ENCODE measurements at regions not wholly inside any gene's neighbourhood (a gene's known extent, or its start where the extent isn't known, plus 50 kb on each side); places are given as distances from the start of the nearest gene placed in this dataset.

- H3K27me3 ChIP-seq (replicated peaks; ENCODE audit: control insufficient read depth, insufficient read depth, low read length): no peaks in the 10 kb centered on the region
- no peak for DNase-seq
- H3K4me3 ChIP-seq (ENCODE audit: low read depth, low read length): no peak overlapping the region
- no peaks in the 10 kb centered on the region for H3K36me3 ChIP-seq (ENCODE audit: control insufficient read depth, insufficient read depth, low read length)
- no peaks in the 10 kb centered on the region for H3K4me1 ChIP-seq
- ChIA-PET CTCF (no interaction called here), POLR2A (no interaction called here)
- no TSS peak for BruUV-seq (replicated peaks)
- H3K36me3 Mint-ChIP-seq (ENCODE audit: insufficient read depth, unreplicated experiment): no peaks in the 10 kb centered on the region
- H3K4me1 Mint-ChIP-seq (ENCODE audit: low read depth, unreplicated experiment): no peaks in the 10 kb centered on the region
- H3K27me3 Mint-ChIP-seq (ENCODE audit: insufficient read depth, unreplicated experiment): peaks cover 3% of the 10 kb centered on the region
- H3K27ac Mint-ChIP-seq (ENCODE audit: unreplicated experiment): no peak overlapping the region
- H3K9me3 Mint-ChIP-seq (ENCODE audit: unreplicated experiment): no peaks in the 10 kb centered on the region
- no peak for TF ChIP-seq CTCF (IDR thresholded peaks at IDR 0.05; ENCODE audit: insufficient read depth in 1 of 2, low read depth in 1 of 2, low read length in 1 of 2, severe bottlenecking in 1 of 2, unreplicated experiment in 1 of 2)
- intact Hi-C loops (cut with micrococcal nuclease; ENCODE audit: unreplicated experiment): no loop called here
- H3K9me3 ChIP-seq: no peaks in the 10 kb centered on the region
- no peak overlapping the region for H3K4me3 Mint-ChIP-seq (ENCODE audit: unreplicated experiment)
Measured at GRCh38 chrX:53817548-53817947, 131.0 kb upstream of the HUWE1 start.

DNA sequence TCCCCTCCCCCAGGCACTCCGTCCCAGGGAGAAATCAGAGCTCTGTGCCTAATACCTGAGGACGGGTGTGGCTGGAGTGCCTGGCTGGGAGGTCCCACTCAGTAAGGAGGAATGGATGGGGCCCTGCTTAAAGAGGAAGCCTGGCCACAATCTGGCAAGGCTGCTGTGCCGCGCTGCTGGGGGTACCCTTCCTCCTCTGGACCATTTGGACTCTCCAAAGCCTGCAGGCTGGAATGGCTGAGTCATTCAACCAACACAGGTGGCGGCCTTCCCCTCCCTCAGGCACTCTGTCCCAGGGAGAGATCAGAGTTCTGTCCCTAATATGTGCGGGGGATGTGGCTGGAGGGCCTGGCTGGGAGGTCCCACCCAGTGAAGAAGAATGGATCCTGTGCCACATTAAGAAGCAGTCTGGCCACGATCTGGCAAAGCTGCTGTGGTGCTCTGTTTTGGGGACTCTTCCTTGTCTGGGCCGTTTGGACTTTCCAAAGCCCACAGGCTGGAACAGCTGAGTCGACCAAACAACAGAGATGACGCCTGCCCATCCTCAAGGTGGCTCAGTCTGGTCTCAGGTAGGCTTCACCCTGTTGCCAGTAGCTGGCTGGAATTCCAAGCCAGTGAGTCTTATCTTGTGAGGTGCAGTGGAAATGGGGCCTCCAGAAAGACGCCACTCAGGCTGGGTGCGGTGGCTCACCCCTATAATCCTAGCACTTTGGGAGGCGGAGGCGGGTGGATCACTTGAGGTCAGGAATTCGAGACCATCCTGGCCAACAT lies 127.3 kb upstream of the HUWE1 start:
- Mint-ChIP-seq H3K4me3 (ENCODE audit: unreplicated experiment) (no peak overlapping the region), H3K9me3 (ENCODE audit: unreplicated experiment) (no peaks in the 10 kb centered on the region), H3K36me3 (ENCODE audit: insufficient read depth, unreplicated experiment) (no peaks in the 10 kb centered on the region), H3K27ac (ENCODE audit: unreplicated experiment) (no peak overlapping the region), H3K27me3 (ENCODE audit: insufficient read depth, unreplicated experiment) (peaks cover 3% of the 10 kb centered on the region), H3K4me1 (ENCODE audit: low read depth, unreplicated experiment) (no peaks in the 10 kb centered on the region)
- no peaks in the 10 kb centered on the region for H3K4me1 ChIP-seq
- intact Hi-C loops (cut with micrococcal nuclease; ENCODE audit: unreplicated experiment): no loop called here
- no peaks in the 10 kb centered on the region for H3K27me3 ChIP-seq (replicated peaks; ENCODE audit: control insufficient read depth, insufficient read depth, low read length)
- no TSS peak for BruUV-seq (replicated peaks)
- no peak overlapping the region for H3K4me3 ChIP-seq (ENCODE audit: low read depth, low read length)
- H3K9me3 ChIP-seq: no peaks in the 10 kb centered on the region
- POLR2A ChIA-PET: no interaction called here
- TF ChIP-seq CTCF (IDR thresholded peaks at IDR 0.05; ENCODE audit: insufficient read depth in 1 of 2, low read depth in 1 of 2, low read length in 1 of 2, severe bottlenecking in 1 of 2, unreplicated experiment in 1 of 2): no peak
- CTCF ChIA-PET: no interaction called here
- no peaks in the 10 kb centered on the region for H3K36me3 ChIP-seq (ENCODE audit: control insufficient read depth, insufficient read depth, low read length)
- DNase-seq: no peak

GRCh38 chrX:53798281-53798680 lies 111.8 kb upstream of the HUWE1 start:
- no peaks in the 10 kb centered on the region for H3K4me1 Mint-ChIP-seq (ENCODE audit: low read depth, unreplicated experiment)
- peaks cover 13% of the 10 kb centered on the region for H3K27me3 Mint-ChIP-seq (ENCODE audit: insufficient read depth, unreplicated experiment)
- no peak overlapping the region for H3K4me3 Mint-ChIP-seq (ENCODE audit: unreplicated experiment)
- H3K36me3 Mint-ChIP-seq (ENCODE audit: insufficient read depth, unreplicated experiment): peaks cover 4% of the 10 kb centered on the region
- intact Hi-C loops (cut with micrococcal nuclease; ENCODE audit: unreplicated experiment): no loop called here
- no peak overlapping the region for H3K27ac Mint-ChIP-seq (ENCODE audit: unreplicated experiment)
- H3K4me3 ChIP-seq (ENCODE audit: low read depth, low read length): no peak overlapping the region
- no peak for DNase-seq
- ChIA-PET CTCF (interaction anchor here (0.6 kb wide), 1 partner anchor 75 kb away, joined by 3 read pairs; no protein-coding TSS in a partner anchor), POLR2A (no interaction called here)
- H3K36me3 ChIP-seq (ENCODE audit: control insufficient read depth, insufficient read depth, low read length): no peaks in the 10 kb centered on the region
- no TSS peak for BruUV-seq (replicated peaks)
- no peaks in the 10 kb centered on the region for H3K9me3 Mint-ChIP-seq (ENCODE audit: unreplicated experiment)
- no peaks in the 10 kb centered on the region for H3K27me3 ChIP-seq (replicated peaks; ENCODE audit: control insufficient read depth, insufficient read depth, low read length)
- TF ChIP-seq CTCF (IDR thresholded peaks at IDR 0.05; ENCODE audit: insufficient read depth in 1 of 2, low read depth in 1 of 2, low read length in 1 of 2, severe bottlenecking in 1 of 2, unreplicated experiment in 1 of 2): no peak
- no peaks in the 10 kb centered on the region for H3K4me1 ChIP-seq
- no peaks in the 10 kb centered on the region for H3K9me3 ChIP-seq

Data from Caco-2 (cell line).